GM23338 (cell line): ENCODE measurements at regions not wholly inside any gene's neighbourhood (a gene's known extent, or its start where the extent isn't known, plus 50 kb on each side); places are given as distances from the start of the nearest gene placed in this dataset.

Source experiments
- ATAC-seq: fragments of 200-7000 bp; cut with Tn5 transposase; 3 replicates; pipeline ENCODE4 v1.9.1; 2020
- DNase-seq: peaks from one replicate; pipeline ENCODE4 v3.0.0-alpha.2; 2015; ENCODE audit warnings: low spot score
- H2AFZ ChIP-seq: fragments of 200-600 bp; sonication (generic); 2 replicates; pipeline ENCODE4 v1.8.0; 2016; ENCODE audit warnings: antibody characterized with exemption, mild to moderate bottlenecking, moderate library complexity
- H3F3A ChIP-seq: fragments of 200-600 bp; sonication (generic); replicated peaks from 2 replicates; pipeline ENCODE4 v1.8.0; 2017; ENCODE audit warnings: antibody characterized with exemption, mixed run types, low read depth
- H3K27ac ChIP-seq: fragments of 200-600 bp; sonication (generic); 2 replicates; pipeline ENCODE4 v1.6.1; 2016; ENCODE audit warnings: low read depth
- H3K27me3 ChIP-seq: fragments of 200-600 bp; sonication (generic); 2 replicates; pipeline ENCODE4 v1.8.0; 2016; ENCODE audit warnings: mild to moderate bottlenecking, mixed run types, moderate library complexity; ENCODE audit not compliant: insufficient read depth
- H3K36me3 ChIP-seq: fragments of 200-600 bp; sonication (generic); 2 replicates; pipeline ENCODE4 v1.8.0; 2016; ENCODE audit warnings: mild to moderate bottlenecking; ENCODE audit not compliant: insufficient read depth
- H3K4me1 ChIP-seq: fragments of 200-600 bp; sonication (generic); 2 replicates; pipeline ENCODE4 v1.8.0; 2016; ENCODE audit warnings: mild to moderate bottlenecking, moderate library complexity; ENCODE audit not compliant: insufficient read depth
- H3K4me2 ChIP-seq: fragments of 200-600 bp; sonication (generic); 2 replicates; pipeline ENCODE4 v1.7.1; 2017; ENCODE audit warnings: mixed run types
- H3K4me3 ChIP-seq: fragments of 200-600 bp; sonication (generic); 2 replicates; pipeline ENCODE4 v1.6.1; 2016; ENCODE audit warnings: mixed run types
- H3K79me2 ChIP-seq: fragments of 200-600 bp; sonication (generic); replicated peaks from 2 replicates; pipeline ENCODE4 v1.8.0; 2017; ENCODE audit warnings: mild to moderate bottlenecking; ENCODE audit not compliant: insufficient read depth
- H3K9me2 ChIP-seq: fragments of 200-600 bp; sonication (generic); 2 replicates; pipeline ENCODE4 v1.8.0; 2017; ENCODE audit not compliant: insufficient read depth
- H4K20me1 ChIP-seq: fragments of 200-600 bp; sonication (generic); replicated peaks from 2 replicates; pipeline ENCODE4 v1.8.0; 2017; ENCODE audit warnings: mild to moderate bottlenecking; ENCODE audit not compliant: insufficient read depth
- H3K27ac Mint-ChIP-seq: 2 replicates; pipeline ENCODE4 v1.8.0; 2020; ENCODE audit warnings: inconsistent platforms, mild to moderate bottlenecking, moderate library complexity, mixed read lengths
- H3K27me3 Mint-ChIP-seq: 3 replicates; pipeline ENCODE4 v1.8.0; 2022; ENCODE audit warnings: low read depth, mild to moderate bottlenecking, moderate library complexity, mixed read lengths, inconsistent platforms; ENCODE audit not compliant: insufficient read depth, poor library complexity
- H3K36me3 Mint-ChIP-seq: 3 replicates; pipeline ENCODE4 v1.8.0; 2021; ENCODE audit warnings: low read depth, mild to moderate bottlenecking, inconsistent platforms, moderate library complexity, mixed read lengths
- H3K4me1 Mint-ChIP-seq: 3 replicates; pipeline ENCODE4 v1.8.0; 2020; ENCODE audit warnings: mild to moderate bottlenecking, inconsistent platforms, mixed read lengths
- H3K4me3 Mint-ChIP-seq: 3 replicates; pipeline ENCODE4 v1.8.0; 2021; ENCODE audit warnings: moderate library complexity, mild to moderate bottlenecking, inconsistent platforms, mixed read lengths
- H3K9me3 Mint-ChIP-seq: 3 replicates; pipeline ENCODE4 v1.8.0; 2020; ENCODE audit warnings: moderate library complexity, mild to moderate bottlenecking, inconsistent platforms, mixed read lengths
- CREB1 ChIP-seq: fragments of 250-450 bp; sonication (Bioruptor Pico); IDR thresholded peaks from 2 replicates; pipeline ENCODE4 v1.5.0; 2020; ENCODE audit warnings: low read depth, mild to moderate bottlenecking, moderate library complexity
- CTCF ChIP-seq, 2 experiments: fragments of 200-600 bp in 1 of 2; sonication (generic) in 1 of 2; conservative IDR thresholded peaks; 2 replicates each; pipeline versions ENCODE4 v1.5.1 to v1.6.1; 2016 to 2017; ENCODE audit warnings: antibody characterized with exemption in 2 of 2, low read depth in 2 of 2, mild to moderate bottlenecking in 2 of 2, moderate library complexity in 1 of 2
- ETS1 ChIP-seq: IDR thresholded peaks from 2 replicates; pipeline ENCODE4 v1.6.1; 2016; ENCODE audit warnings: antibody characterized with exemption
- EZH2 ChIP-seq: fragments of 200-600 bp; sonication (generic); IDR thresholded peaks from one replicate; pipeline ENCODE4 v1.8.0; 2017; ENCODE audit warnings: antibody characterized with exemption, mild to moderate bottlenecking, low read depth; ENCODE audit not compliant: unreplicated experiment
- JUNB ChIP-seq: IDR thresholded peaks from one replicate; pipeline ENCODE4 v1.6.1; 2016; ENCODE audit warnings: antibody characterized with exemption; ENCODE audit not compliant: unreplicated experiment
- NANOG ChIP-seq: IDR thresholded peaks from 2 replicates; pipeline ENCODE4 v1.6.1; 2016; ENCODE audit warnings: antibody characterized with exemption, borderline replicate concordance
- POLR2AphosphoS5 ChIP-seq: IDR thresholded peaks from 2 replicates; pipeline ENCODE4 v1.6.1; 2016; ENCODE audit warnings: antibody characterized with exemption, low read depth
- ZNF114 ChIP-seq: fragments of 250-450 bp; sonication (Bioruptor Pico); IDR thresholded peaks from 2 replicates; pipeline ENCODE4 v1.5.0; 2020; ENCODE audit warnings: mild to moderate bottlenecking, moderate library complexity
- ZNF331 ChIP-seq: fragments of 250-450 bp; sonication (Bioruptor Pico); IDR thresholded peaks from 2 replicates; pipeline ENCODE4 v1.5.0; 2020; ENCODE audit warnings: low read depth, mild to moderate bottlenecking, moderate library complexity
- ZNF462 ChIP-seq: fragments of 250-450 bp; sonication (Bioruptor Pico); IDR thresholded peaks from 2 replicates; pipeline ENCODE4 v1.5.0; 2020; ENCODE audit warnings: mild to moderate bottlenecking, moderate library complexity

GRCh38 chr4:23986270-23986669 is 96.4 kb upstream of the PPARGC1A start (continued):
- no peak for TF ChIP-seq ZNF462 (CRISPR knock-in tag)
- no peak for TF ChIP-seq POLR2AphosphoS5

- no peaks in the 10 kb centered on the region; the same call in 2 of the 3 replicates for H3K36me3 Mint-ChIP-seq
- no peak overlapping the region for H3K27ac Mint-ChIP-seq
- no peak for ATAC-seq
- H3K4me2 ChIP-seq: no peak overlapping the region
- no peaks in the 10 kb centered on the region for H3K9me3 Mint-ChIP-seq
- no peaks in the 10 kb centered on the region for H3K27me3 Mint-ChIP-seq
- H3K27ac ChIP-seq: no peak overlapping the region
- no peak overlapping the region for H3K4me3 Mint-ChIP-seq
- no peaks in the 10 kb centered on the region for H4K20me1 ChIP-seq
- no peaks in the 10 kb centered on the region for H3K36me3 ChIP-seq
- H3K9me2 ChIP-seq: 0 out of 2 replicates have a peak, but pooled peaks cover 3% of the 10 kb centered on the region
- H3K4me3 ChIP-seq: no peak overlapping the region
- no peaks in the 10 kb centered on the region for H3K79me2 ChIP-seq
- DNase-seq: no peak
- no peaks in the 10 kb centered on the region for H3K27me3 ChIP-seq
- H3K4me1 Mint-ChIP-seq: peaks cover 26% of the 10 kb centered on the region
- no peaks in the 10 kb centered on the region for H3F3A ChIP-seq
- no peak overlapping the region for H2AFZ ChIP-seq
- H3K4me1 ChIP-seq: peaks cover 23% of the 10 kb centered on the region
- no peak for TF ChIP-seq ZNF114
- TF ChIP-seq ETS1: no peak
- no peak for TF ChIP-seq JUNB
- TF ChIP-seq NANOG: no peak
- no peak for TF ChIP-seq ZNF331 (CRISPR knock-in tag)
- TF ChIP-seq POLR2AphosphoS5: no peak
- TF ChIP-seq CREB1 (CRISPR knock-in tag): no peak
- TF ChIP-seq CTCF (conservative IDR thresholded peaks at IDR 0.05; ENCODE audit: low read depth in 2 of 2): no peak
- no peak for TF ChIP-seq EZH2
Measured at GRCh38 chr4:23981328-23981727, 91.5 kb upstream of the PPARGC1A start.
